ENCODE measurements at regions not wholly inside any gene's neighbourhood (a gene's known extent, or its start where the extent isn't known, plus 50 kb on each side); places are given as distances from the start of the nearest gene placed in this dataset.

DNA sequence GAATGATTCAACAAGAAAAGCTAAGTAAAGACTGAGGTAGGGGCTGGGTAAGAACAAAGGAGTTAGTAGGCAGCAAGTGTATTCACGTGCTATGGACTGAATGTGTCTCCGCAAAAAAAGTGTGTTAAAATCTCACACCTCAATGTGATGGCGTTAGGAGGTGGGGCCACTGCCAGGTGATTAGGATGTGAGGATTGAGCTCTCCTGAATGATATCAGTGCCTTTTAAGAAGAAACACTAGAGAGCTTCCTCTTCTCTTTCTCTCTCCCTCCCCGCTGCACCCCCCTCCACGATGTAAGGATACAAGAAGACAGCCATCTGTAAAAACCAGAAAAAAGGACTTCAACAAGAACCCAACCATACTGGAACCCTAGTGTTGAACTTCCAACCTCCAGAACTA is 396.1 kb upstream of the PLXNA2 start (continued):
- TF ChIP-seq, protein P1, sequence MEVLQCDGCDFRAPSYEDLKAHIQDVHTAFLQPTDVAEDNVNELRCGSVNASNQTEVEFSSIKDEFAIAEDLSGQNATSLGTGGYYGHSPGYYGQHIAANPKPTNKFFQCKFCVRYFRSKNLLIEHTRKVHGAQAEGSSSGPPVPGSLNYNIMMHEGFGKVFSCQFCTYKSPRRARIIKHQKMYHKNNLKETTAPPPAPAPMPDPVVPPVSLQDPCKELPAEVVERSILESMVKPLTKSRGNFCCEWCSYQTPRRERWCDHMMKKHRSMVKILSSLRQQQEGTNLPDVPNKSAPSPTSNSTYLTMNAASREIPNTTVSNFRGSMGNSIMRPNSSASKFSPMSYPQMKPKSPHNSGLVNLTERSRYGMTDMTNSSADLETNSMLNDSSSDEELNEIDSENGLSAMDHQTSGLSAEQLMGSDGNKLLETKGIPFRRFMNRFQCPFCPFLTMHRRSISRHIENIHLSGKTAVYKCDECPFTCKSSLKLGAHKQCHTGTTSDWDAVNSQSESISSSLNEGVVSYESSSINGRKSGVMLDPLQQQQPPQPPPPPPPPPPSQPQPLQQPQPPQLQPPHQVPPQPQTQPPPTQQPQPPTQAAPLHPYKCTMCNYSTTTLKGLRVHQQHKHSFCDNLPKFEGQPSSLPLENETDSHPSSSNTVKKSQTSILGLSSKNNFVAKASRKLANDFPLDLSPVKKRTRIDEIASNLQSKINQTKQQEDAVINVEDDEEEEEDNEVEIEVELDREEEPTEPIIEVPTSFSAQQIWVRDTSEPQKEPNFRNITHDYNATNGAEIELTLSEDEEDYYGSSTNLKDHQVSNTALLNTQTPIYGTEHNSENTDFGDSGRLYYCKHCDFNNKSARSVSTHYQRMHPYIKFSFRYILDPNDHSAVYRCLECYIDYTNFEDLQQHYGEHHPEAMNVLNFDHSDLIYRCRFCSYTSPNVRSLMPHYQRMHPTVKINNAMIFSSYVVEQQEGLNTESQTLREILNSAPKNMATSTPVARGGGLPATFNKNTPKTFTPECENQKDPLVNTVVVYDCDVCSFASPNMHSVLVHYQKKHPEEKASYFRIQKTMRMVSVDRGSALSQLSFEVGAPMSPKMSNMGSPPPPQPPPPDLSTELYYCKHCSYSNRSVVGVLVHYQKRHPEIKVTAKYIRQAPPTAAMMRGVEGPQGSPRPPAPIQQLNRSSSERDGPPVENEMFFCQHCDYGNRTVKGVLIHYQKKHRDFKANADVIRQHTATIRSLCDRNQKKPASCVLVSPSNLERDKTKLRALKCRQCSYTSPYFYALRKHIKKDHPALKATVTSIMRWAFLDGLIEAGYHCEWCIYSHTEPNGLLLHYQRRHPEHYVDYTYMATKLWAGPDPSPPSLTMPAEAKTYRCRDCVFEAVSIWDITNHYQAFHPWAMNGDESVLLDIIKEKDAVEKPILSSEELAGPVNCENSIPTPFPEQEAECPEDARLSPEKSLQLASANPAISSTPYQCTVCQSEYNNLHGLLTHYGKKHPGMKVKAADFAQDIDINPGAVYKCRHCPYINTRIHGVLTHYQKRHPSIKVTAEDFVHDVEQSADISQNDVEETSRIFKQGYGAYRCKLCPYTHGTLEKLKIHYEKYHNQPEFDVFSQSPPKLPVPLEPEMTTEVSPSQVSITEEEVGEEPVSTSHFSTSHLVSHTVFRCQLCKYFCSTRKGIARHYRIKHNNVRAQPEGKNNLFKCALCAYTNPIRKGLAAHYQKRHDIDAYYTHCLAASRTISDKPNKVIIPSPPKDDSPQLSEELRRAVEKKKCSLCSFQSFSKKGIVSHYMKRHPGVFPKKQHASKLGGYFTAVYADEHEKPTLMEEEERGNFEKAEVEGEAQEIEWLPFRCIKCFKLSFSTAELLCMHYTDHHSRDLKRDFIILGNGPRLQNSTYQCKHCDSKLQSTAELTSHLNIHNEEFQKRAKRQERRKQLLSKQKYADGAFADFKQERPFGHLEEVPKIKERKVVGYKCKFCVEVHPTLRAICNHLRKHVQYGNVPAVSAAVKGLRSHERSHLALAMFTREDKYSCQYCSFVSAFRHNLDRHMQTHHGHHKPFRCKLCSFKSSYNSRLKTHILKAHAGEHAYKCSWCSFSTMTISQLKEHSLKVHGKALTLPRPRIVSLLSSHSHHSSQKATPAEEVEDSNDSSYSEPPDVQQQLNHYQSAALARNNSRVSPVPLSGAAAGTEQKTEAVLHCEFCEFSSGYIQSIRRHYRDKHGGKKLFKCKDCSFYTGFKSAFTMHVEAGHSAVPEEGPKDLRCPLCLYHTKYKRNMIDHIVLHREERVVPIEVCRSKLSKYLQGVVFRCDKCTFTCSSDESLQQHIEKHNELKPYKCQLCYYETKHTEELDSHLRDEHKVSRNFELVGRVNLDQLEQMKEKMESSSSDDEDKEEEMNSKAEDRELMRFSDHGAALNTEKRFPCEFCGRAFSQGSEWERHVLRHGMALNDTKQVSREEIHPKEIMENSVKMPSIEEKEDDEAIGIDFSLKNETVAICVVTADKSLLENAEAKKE (CRISPR knock-in tag; IDR thresholded peaks at IDR 0.05), result no peak
- no peak for TF ChIP-seq NANOG (IDR thresholded peaks at IDR 0.05; ENCODE audit: borderline replicate concordance)

GRCh38 chr1:208641579-208642280 is 397.5 kb upstream of the PLXNA2 start:
- Histone ChIP-seq H3K9me2 (ENCODE audit: insufficient read depth) (no peaks in the 10 kb centered on the region; the same call in 1 of the 2 replicates), H3F3A (replicated peaks; ENCODE audit: low read depth) (no peaks in the 10 kb centered on the region), H4K20me1 (replicated peaks; ENCODE audit: insufficient read depth) (no peaks in the 10 kb centered on the region), H3K36me3 (ENCODE audit: insufficient read depth) (no peaks in the 10 kb centered on the region), H3K79me2 (replicated peaks; ENCODE audit: insufficient read depth) (no peaks in the 10 kb centered on the region), H3K27me3 (ENCODE audit: insufficient read depth) (no peaks in the 10 kb centered on the region), H2AFZ (no peak overlapping the region), H3K4me3 (no peak overlapping the region), H3K4me1 (ENCODE audit: insufficient read depth) (no peaks in the 10 kb centered on the region; the same call in 1 of the 2 replicates), H3K4me2 (no peak overlapping the region), H3K27ac (ENCODE audit: low read depth) (no peak overlapping the region)
- Mint-ChIP-seq H3K27me3 (ENCODE audit: insufficient read depth, low read depth, poor library complexity) (peaks cover 1% of the 10 kb centered on the region), H3K4me1 (peaks cover 12% of the 10 kb centered on the region), H3K9me3 (no peaks in the 10 kb centered on the region; the same call in 2 of the 3 replicates), H3K4me3 (no peak overlapping the region), H3K36me3 (ENCODE audit: low read depth) (no peaks in the 10 kb centered on the region), H3K27ac (no peak overlapping the region)
- ATAC-seq, result no peak
- TF ChIP-seq CTCF (conservative IDR thresholded peaks at IDR 0.05; ENCODE audit: low read depth in 2 of 2) (no peak), EZH2phosphoT487 (IDR thresholded peaks at IDR 0.05; ENCODE audit: unreplicated experiment) (no peak), CREB1 (CRISPR knock-in tag; IDR thresholded peaks at IDR 0.05; ENCODE audit: low read depth) (no peak), EZH2 (IDR thresholded peaks at IDR 0.05; ENCODE audit: low read depth, unreplicated experiment) (no peak), NANOG (IDR thresholded peaks at IDR 0.05; ENCODE audit: borderline replicate concordance) (no peak)
- TF ChIP-seq, protein P1 (CRISPR knock-in tag; IDR thresholded peaks at IDR 0.05), result no peak
- no peak for DNase-seq (ENCODE audit: low spot score)

Data from GM23338 (cell line).